MM.1S (cell line): ENCODE measurements at regions not wholly inside any gene's neighbourhood (a gene's known extent, or its start where the extent isn't known, plus 50 kb on each side); places are given as distances from the start of the nearest gene placed in this dataset.
"Not testable (repeated sequence)": the region's sequence is repeated elsewhere in the genome, so short reads cannot be mapped to it uniquely, and the experiment has no call there.

Source experiments
- DNase-seq: peaks from one replicate; pipeline ENCODE4 v3.0.0-alpha.2; 2015
- H2AFZ ChIP-seq: fragments of 300-600 bp; sonication (generic); 2 replicates; pipeline ENCODE4 v1.6.0; 2016; ENCODE audit warnings: antibody characterized with exemption, low read length
- H3F3A ChIP-seq: fragments of 300-600 bp; sonication (generic); 2 replicates; pipeline ENCODE4 v1.6.1; 2016; ENCODE audit warnings: mild to moderate bottlenecking, antibody characterized with exemption, low read length, moderate library complexity, mixed read lengths; ENCODE audit not compliant: insufficient read depth
- H3K27ac ChIP-seq: fragments of 300-600 bp; sonication (generic); 2 replicates; pipeline ENCODE4 v1.5.1; 2016; ENCODE audit warnings: mild to moderate bottlenecking, low read length
- H3K27me3 ChIP-seq: fragments of 300-600 bp; sonication (generic); replicated peaks from 2 replicates; pipeline ENCODE4 v1.6.0; 2016; ENCODE audit warnings: low read length; ENCODE audit not compliant: insufficient read depth
- H3K36me3 ChIP-seq: fragments of 300-600 bp; sonication (generic); replicated peaks from 2 replicates; pipeline ENCODE4 v1.6.1; 2016; ENCODE audit warnings: mild to moderate bottlenecking, low read length, mixed read lengths; ENCODE audit not compliant: insufficient read depth
- H3K4me1 ChIP-seq: fragments of 300-600 bp; sonication (generic); 2 replicates; pipeline ENCODE4 v1.6.1; 2016; ENCODE audit warnings: low read length, mixed read lengths
- H3K4me2 ChIP-seq: fragments of 300-600 bp; sonication (generic); 2 replicates; pipeline ENCODE4 v1.6.0; 2016; ENCODE audit warnings: low read depth, low read length
- H3K4me3 ChIP-seq: fragments of 300-600 bp; sonication (generic); 2 replicates; pipeline ENCODE4 v1.5.1; 2016; ENCODE audit warnings: low read length, mixed read lengths
- H3K79me2 ChIP-seq: fragments of 300-600 bp; sonication (generic); 2 replicates; pipeline ENCODE4 v1.6.1; 2016; ENCODE audit warnings: mixed run types, low read length, mixed read lengths
- H3K9ac ChIP-seq: fragments of 300-600 bp; sonication (generic); 2 replicates; pipeline ENCODE4 v1.6.1; 2016; ENCODE audit warnings: low read length, mixed read lengths
- H3K9me2 ChIP-seq: fragments of 300-600 bp; sonication (generic); replicated peaks from 2 replicates; pipeline ENCODE4 v1.6.1; 2016; ENCODE audit warnings: mild to moderate bottlenecking, low read length, mixed read lengths; ENCODE audit not compliant: insufficient read depth
- H3K9me3 ChIP-seq: fragments of 300-600 bp; sonication (generic); replicated peaks from 2 replicates; pipeline ENCODE4 v1.6.1; 2016; ENCODE audit warnings: mild to moderate bottlenecking, low read length, mixed read lengths; ENCODE audit not compliant: insufficient read depth
- H4K20me1 ChIP-seq: fragments of 300-600 bp; sonication (generic); 2 replicates; pipeline ENCODE4 v1.6.1; 2016; ENCODE audit warnings: mild to moderate bottlenecking, low read length, moderate library complexity, mixed read lengths; ENCODE audit not compliant: insufficient read depth
- EZH2 ChIP-seq: fragments of 300-600 bp; sonication (generic); optimal IDR thresholded peaks from 2 replicates; pipeline ENCODE3; 2017; ENCODE audit warnings: low read depth, mild to moderate bottlenecking, antibody characterized with exemption, low read length, mixed read lengths
- EZH2phosphoT487 ChIP-seq: fragments of 300-600 bp; sonication (generic); IDR thresholded peaks from 2 replicates; pipeline ENCODE4 v1.6.1; 2018; ENCODE audit warnings: antibody characterized with exemption, low read length
- TF ChIP-seq, protein P1 (sequence below): fragments of 300-600 bp; sonication (generic); IDR thresholded peaks from 2 replicates; pipeline ENCODE4 v1.5.1; 2016; ENCODE audit warnings: antibody characterized with exemption, low read length, mixed read lengths

DNA sequence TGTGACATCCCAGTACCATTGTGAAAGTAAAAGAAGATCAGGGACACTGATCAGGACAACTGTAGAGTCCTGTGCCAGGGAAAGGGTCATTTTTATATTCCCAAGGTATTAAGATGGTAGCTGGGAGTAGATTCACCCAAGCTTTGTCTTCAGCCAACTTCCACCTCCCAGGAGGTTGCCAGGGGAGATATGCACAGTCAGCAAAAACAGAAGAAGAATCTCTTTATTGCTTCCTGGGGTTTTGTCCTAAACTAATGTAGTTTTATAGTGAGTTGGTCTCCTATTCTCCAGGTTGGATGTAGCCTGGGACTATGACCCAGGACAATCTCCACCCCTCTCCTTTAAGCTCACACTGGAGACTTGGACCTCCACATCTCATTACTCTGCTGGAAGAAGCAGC, 139.2 kb downstream of the RAMP3 start:
- H3K9me3 ChIP-seq = no peaks in the 10 kb centered on the region
- no peaks in the 10 kb centered on the region for H3K27me3 ChIP-seq
- no peaks in the 10 kb centered on the region for H3K4me1 ChIP-seq
- H3K36me3 ChIP-seq = no peaks in the 10 kb centered on the region
- H3K79me2 ChIP-seq = no peaks in the 10 kb centered on the region
- TF ChIP-seq, protein P1, sequence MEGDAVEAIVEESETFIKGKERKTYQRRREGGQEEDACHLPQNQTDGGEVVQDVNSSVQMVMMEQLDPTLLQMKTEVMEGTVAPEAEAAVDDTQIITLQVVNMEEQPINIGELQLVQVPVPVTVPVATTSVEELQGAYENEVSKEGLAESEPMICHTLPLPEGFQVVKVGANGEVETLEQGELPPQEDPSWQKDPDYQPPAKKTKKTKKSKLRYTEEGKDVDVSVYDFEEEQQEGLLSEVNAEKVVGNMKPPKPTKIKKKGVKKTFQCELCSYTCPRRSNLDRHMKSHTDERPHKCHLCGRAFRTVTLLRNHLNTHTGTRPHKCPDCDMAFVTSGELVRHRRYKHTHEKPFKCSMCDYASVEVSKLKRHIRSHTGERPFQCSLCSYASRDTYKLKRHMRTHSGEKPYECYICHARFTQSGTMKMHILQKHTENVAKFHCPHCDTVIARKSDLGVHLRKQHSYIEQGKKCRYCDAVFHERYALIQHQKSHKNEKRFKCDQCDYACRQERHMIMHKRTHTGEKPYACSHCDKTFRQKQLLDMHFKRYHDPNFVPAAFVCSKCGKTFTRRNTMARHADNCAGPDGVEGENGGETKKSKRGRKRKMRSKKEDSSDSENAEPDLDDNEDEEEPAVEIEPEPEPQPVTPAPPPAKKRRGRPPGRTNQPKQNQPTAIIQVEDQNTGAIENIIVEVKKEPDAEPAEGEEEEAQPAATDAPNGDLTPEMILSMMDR = no peak
- TF ChIP-seq EZH2phosphoT487 = no peak
- no peak for TF ChIP-seq EZH2
- no peak overlapping the region for H3K9ac ChIP-seq
- no peak overlapping the region for H3K4me3 ChIP-seq
- H3F3A ChIP-seq = no peaks in the 10 kb centered on the region
- no peak for DNase-seq
- H3K4me2 ChIP-seq = no peak overlapping the region
- H4K20me1 ChIP-seq = no peaks in the 10 kb centered on the region
- H2AFZ ChIP-seq = no peak overlapping the region
- H3K9me2 ChIP-seq = no peaks in the 10 kb centered on the region
- no peak overlapping the region for H3K27ac ChIP-seq

DNA sequence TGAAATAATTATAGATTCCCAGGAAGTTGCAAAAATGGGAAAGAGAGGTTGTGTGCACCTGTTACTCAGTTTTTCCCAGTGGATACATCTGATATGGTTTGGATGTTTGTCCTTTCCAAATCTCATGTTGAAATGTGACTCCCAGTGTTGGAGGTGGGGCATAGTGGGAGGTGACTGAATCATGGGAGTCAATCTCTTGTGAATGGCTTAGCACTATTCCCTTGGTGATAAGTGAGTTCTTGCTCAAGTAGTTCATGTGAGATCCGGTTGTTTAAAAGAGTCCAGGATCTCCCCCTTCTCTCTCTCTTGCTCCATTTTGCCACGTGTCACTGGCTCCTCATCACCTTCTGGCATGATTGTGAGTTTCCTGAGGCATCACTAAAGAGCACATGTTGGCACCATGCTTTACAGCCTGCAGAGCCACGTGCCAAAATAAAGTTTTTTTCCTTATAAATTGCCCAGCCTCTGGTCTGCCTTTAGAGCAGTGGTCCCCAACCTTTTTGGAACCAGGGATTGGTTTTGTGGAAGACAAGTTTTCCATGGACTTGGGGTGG, 149.2 kb downstream of the RAMP3 start:
- H2AFZ ChIP-seq = no peak overlapping the region
- no peak overlapping the region for H3K4me2 ChIP-seq
- H3K9ac ChIP-seq = no peak overlapping the region
- no peaks in the 10 kb centered on the region for H3K9me2 ChIP-seq
- DNase-seq = no peak
- no peaks in the 10 kb centered on the region for H3K36me3 ChIP-seq
- H4K20me1 ChIP-seq = no peaks in the 10 kb centered on the region
- no peaks in the 10 kb centered on the region for H3K79me2 ChIP-seq
- no peaks in the 10 kb centered on the region for H3K9me3 ChIP-seq
- no peaks in the 10 kb centered on the region for H3K4me1 ChIP-seq
- TF ChIP-seq, protein P1 = no peak
- no peak for TF ChIP-seq EZH2
- no peak for TF ChIP-seq EZH2phosphoT487
- no peaks in the 10 kb centered on the region for H3K27me3 ChIP-seq
- no peak overlapping the region for H3K27ac ChIP-seq
- no peaks in the 10 kb centered on the region for H3F3A ChIP-seq
- H3K4me3 ChIP-seq = no peak overlapping the region

DNA sequence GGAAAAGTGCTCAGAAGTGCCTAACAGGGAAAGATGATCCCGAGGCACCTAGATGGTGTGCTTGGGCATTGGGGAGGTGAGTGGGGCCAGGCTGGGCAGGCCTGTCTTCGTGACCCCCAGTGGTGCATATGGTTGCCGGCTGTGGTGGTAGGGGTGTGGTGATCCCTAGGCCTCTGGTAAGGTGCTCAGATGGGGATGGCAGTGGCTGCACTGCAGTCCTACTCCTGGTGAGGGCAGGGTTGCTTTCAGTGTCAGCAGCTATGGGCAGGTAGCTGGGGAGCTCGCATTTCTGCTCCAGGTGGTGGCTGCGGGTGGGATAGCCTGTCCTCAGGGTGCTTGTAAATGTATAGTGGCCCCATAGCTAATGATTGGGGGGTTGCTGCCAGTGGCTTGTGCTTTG, 154.0 kb downstream of the RAMP3 start:
- Histone ChIP-seq H3K4me2 (no peak overlapping the region), H2AFZ (no peak overlapping the region), H4K20me1 (no peaks in the 10 kb centered on the region), H3K4me1 (no peaks in the 10 kb centered on the region), H3K4me3 (no peak overlapping the region), H3K9me2 (no peaks in the 10 kb centered on the region), H3K79me2 (no peaks in the 10 kb centered on the region), H3K27me3 (no peaks in the 10 kb centered on the region), H3F3A (no peaks in the 10 kb centered on the region), H3K9ac (no peak overlapping the region), H3K27ac (no peak overlapping the region), H3K9me3 (no peaks in the 10 kb centered on the region), H3K36me3 (no peaks in the 10 kb centered on the region)
- DNase-seq = no peak
- TF ChIP-seq, protein P1 = no peak
- no peak for TF ChIP-seq EZH2phosphoT487
- TF ChIP-seq EZH2 = no peak

DNA sequence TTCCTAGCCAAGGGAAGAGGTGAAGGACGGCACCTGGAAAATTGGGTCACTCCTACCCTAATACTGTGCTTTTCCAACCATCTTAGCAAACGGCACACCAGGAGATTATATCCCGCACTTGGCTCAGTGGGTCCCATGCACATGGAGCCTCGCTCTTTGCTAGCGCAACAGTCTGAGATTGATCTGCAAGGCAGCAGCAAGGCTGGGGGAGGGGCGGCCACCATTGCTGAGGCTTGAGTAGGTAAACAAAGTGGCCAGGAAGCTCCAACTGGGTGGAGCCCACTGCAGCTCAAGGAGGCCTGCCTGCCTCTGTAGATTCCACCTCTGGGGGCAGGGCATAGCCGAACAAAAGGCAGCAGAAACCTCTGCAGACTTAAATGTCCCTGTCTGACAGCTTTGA, 157.9 kb downstream of the RAMP3 start:
- not testable (repeated sequence) for H3K4me1 ChIP-seq, H4K20me1 ChIP-seq, H3K9me3 ChIP-seq, H3K27me3 ChIP-seq, H3K79me2 ChIP-seq, H3K36me3 ChIP-seq, DNase-seq, H3K9me2 ChIP-seq, H3F3A ChIP-seq, H3K4me2 ChIP-seq, H3K9ac ChIP-seq, H2AFZ ChIP-seq, H3K4me3 ChIP-seq, H3K27ac ChIP-seq
